SK-N-MC (cell line): ENCODE measurements at regions not wholly inside any gene's neighbourhood (a gene's known extent, or its start where the extent isn't known, plus 50 kb on each side); places are given as distances from the start of the nearest gene placed in this dataset.

Experiments used
- DNase-seq: peaks from one replicate; pipeline ENCODE4 v3.0.0-alpha.2; 2011; ENCODE audit warnings: low read depth, low spot score
- H3K27ac ChIP-seq: fragments of 200-600 bp; sonication (generic); 2 replicates; pipeline ENCODE4 v1.5.1; 2016; ENCODE audit warnings: mixed run types
- H3K36me3 ChIP-seq: fragments of 200-600 bp; sonication (generic); 2 replicates; pipeline ENCODE4 v1.6.1; 2017; ENCODE audit warnings: antibody characterized with exemption, low read length, mixed read lengths; ENCODE audit not compliant: insufficient read depth
- H3K4me3 ChIP-seq: fragments of 200-600 bp; sonication (generic); 2 replicates; pipeline ENCODE4 v1.5.1; 2016
- H3K9ac ChIP-seq: fragments of 200-600 bp; sonication (generic); 2 replicates; pipeline ENCODE4 v1.8.0; 2017; ENCODE audit warnings: mixed run types, mixed read lengths; ENCODE audit not compliant: insufficient read length
- H3K9me3 ChIP-seq: fragments of 200-600 bp; sonication (generic); 2 replicates; pipeline ENCODE4 v1.6.1; 2017; ENCODE audit warnings: low read depth, mild to moderate bottlenecking, antibody characterized with exemption, low read length, moderate library complexity, mixed read lengths
- EZH2 ChIP-seq: fragments of 200-600 bp; sonication (generic); IDR thresholded peaks from one replicate; pipeline ENCODE4 v1.6.1; 2017; ENCODE audit warnings: antibody characterized with exemption
- FOXP2 ChIP-seq: optimal IDR thresholded peaks from 2 replicates; pipeline ENCODE3; 2011; ENCODE audit warnings: mild to moderate bottlenecking, moderate library complexity; ENCODE audit not compliant: insufficient read depth; ENCODE audit errors: extremely low read length, control extremely low read depth
- POLR2AphosphoS5 ChIP-seq: IDR thresholded peaks from 2 replicates; pipeline ENCODE4 v1.6.1; 2012; ENCODE audit warnings: mild to moderate bottlenecking, low read depth, low read length, borderline replicate concordance

DNA sequence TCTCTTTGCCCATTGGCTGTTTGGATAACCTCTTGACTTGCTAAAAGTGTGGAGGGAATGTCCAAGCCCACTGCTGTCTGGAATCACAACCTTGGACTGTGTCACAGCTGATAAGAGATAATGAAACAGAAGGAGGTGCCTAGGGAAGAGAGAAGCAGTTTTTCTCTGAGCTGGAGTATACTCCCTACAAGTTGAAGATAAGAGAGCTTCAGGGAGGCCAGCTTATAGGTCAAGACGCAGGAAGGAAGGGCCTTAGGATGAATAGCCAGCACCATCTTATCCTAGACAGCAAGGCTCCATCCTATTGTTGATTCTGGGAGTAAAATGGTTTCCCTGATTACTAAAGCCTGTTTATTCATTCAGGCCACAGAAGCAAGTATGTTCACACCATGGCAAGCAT is 244.7 kb downstream of the NPR3 start:
- TF ChIP-seq EZH2: no peak
- TF ChIP-seq POLR2AphosphoS5: no peak
- no peak for TF ChIP-seq FOXP2
- Histone ChIP-seq H3K9me3 (no peaks in the 10 kb centered on the region), H3K4me3 (no peak overlapping the region), H3K27ac (no peak overlapping the region), H3K9ac (no peak overlapping the region), H3K36me3 (no peaks in the 10 kb centered on the region)
- DNase-seq: no peak

GRCh38 chr5:32960340-32961058 is 249.4 kb downstream of the NPR3 start:
- TF ChIP-seq FOXP2 (no peak), POLR2AphosphoS5 (no peak), EZH2 (no peak)
- Histone ChIP-seq H3K9ac (no peak overlapping the region), H3K4me3 (no peak overlapping the region), H3K36me3 (no peaks in the 10 kb centered on the region), H3K9me3 (no peaks in the 10 kb centered on the region), H3K27ac (no peak overlapping the region)
- DNase-seq: no peak

DNA sequence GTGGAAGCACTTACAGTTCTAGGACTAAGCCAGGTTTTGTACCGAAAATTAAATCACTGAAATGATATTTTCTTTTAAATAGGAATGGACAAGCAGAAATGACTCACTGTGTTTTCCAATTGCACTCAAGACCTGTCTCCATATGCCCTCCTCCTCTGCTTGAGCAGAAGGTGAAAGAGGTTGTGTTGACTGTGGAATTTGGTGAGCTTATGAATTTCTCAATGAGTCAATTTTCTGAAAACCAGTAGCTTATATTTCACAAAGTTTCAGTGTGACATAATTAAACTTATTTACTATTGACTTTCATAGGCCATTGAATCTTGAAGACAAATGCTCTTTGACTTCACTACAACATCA is 249.9 kb downstream of the NPR3 start:
- Histone ChIP-seq H3K9me3 (no peaks in the 10 kb centered on the region), H3K9ac (no peak overlapping the region), H3K27ac (no peak overlapping the region), H3K36me3 (no peaks in the 10 kb centered on the region), H3K4me3 (no peak overlapping the region)
- no peak for TF ChIP-seq EZH2
- no peak for TF ChIP-seq FOXP2
- TF ChIP-seq POLR2AphosphoS5: no peak
- DNase-seq: no peak

GRCh38 chr5:32964261-32964660 is 253.1 kb downstream of the NPR3 start:
- H3K27ac ChIP-seq: no peak overlapping the region
- H3K9ac ChIP-seq: no peak overlapping the region
- H3K9me3 ChIP-seq: no peaks in the 10 kb centered on the region
- no peak overlapping the region for H3K4me3 ChIP-seq
- no peak for DNase-seq
- TF ChIP-seq EZH2: no peak
- TF ChIP-seq POLR2AphosphoS5: no peak
- TF ChIP-seq FOXP2: no peak
- no peaks in the 10 kb centered on the region for H3K36me3 ChIP-seq

GRCh38 chr5:32973646-32974045 is 262.5 kb downstream of the NPR3 start:
- Histone ChIP-seq H3K9ac (no peak overlapping the region), H3K27ac (no peak overlapping the region), H3K36me3 (no peaks in the 10 kb centered on the region), H3K4me3 (no peak overlapping the region), H3K9me3 (no peaks in the 10 kb centered on the region)
- DNase-seq: no peak
- TF ChIP-seq EZH2 (no peak), FOXP2 (no peak), POLR2AphosphoS5 (no peak)

- DNase-seq: no peak
Observed at GRCh38 chr5:32975656-32976375, 264.7 kb downstream of the NPR3 start.

DNA sequence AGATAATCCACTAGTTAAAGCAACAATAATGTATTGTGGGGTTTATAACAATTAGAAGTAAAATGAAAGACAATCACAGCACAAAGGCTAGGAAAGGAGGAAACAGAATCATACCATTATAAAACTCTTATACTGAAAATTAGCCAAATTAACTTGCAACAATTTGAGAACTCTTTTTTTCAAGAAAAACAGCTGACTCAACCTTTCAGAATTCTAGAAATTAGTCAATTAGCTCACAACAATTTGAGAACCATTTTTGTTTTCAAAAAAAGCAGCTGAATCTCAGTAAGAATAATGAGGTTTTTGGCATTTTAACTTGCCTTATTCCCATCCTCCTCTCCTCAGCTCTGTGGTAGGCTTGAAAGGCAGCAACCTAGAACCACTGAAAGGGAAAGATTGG is 269.9 kb downstream of the NPR3 start:
- no peak overlapping the region for H3K4me3 ChIP-seq
- H3K9ac ChIP-seq: no peak overlapping the region

More at GRCh38 chr5:32975656-32976375, 264.7 kb downstream of the NPR3 start:
- no peak overlapping the region for H3K4me3 ChIP-seq
- no peak overlapping the region for H3K27ac ChIP-seq
- TF ChIP-seq EZH2: no peak
- no peaks in the 10 kb centered on the region for H3K9me3 ChIP-seq
- H3K9ac ChIP-seq: no peak overlapping the region
- no peaks in the 10 kb centered on the region for H3K36me3 ChIP-seq

GRCh38 chr5:32984851-32985610 is 273.9 kb downstream of the NPR3 start:
- Histone ChIP-seq H3K4me3 (no peak overlapping the region), H3K9ac (no peak overlapping the region), H3K9me3 (no peaks in the 10 kb centered on the region), H3K27ac (no peak overlapping the region), H3K36me3 (no peaks in the 10 kb centered on the region)
- no peak for TF ChIP-seq FOXP2
- no peak for TF ChIP-seq EZH2
- no peak for TF ChIP-seq POLR2AphosphoS5
- DNase-seq: no peak

More for the DNA sequence above, 269.9 kb downstream of the NPR3 start:
- no peak overlapping the region for H3K27ac ChIP-seq
- H3K36me3 ChIP-seq: no peaks in the 10 kb centered on the region
- TF ChIP-seq EZH2: no peak
- no peak for TF ChIP-seq FOXP2
- no peak for TF ChIP-seq POLR2AphosphoS5
- DNase-seq: no peak
- no peaks in the 10 kb centered on the region for H3K9me3 ChIP-seq

- H3K36me3 ChIP-seq: no peaks in the 10 kb centered on the region
- H3K27ac ChIP-seq: no peak overlapping the region
- no peak for DNase-seq
- no peaks in the 10 kb centered on the region for H3K9me3 ChIP-seq
- H3K4me3 ChIP-seq: no peak overlapping the region
- H3K9ac ChIP-seq: no peak overlapping the region
- no peak for TF ChIP-seq POLR2AphosphoS5
Observed at GRCh38 chr5:32989815-32990214, 278.7 kb downstream of the NPR3 start.
